Neural cell (in vitro differentiated cells): ENCODE measurements at regions not wholly inside any gene's neighbourhood (a gene's known extent, or its start where the extent isn't known, plus 50 kb on each side); places are given as distances from the start of the nearest gene placed in this dataset.

Experiments used
- H2AFZ ChIP-seq: fragments of 200-600, 300-800 bp; sonication (generic), shearing (Covaris generic); 2 replicates; pipeline ENCODE4 v1.6.0; 2014; ENCODE audit warnings: low read depth, mild to moderate bottlenecking, antibody characterized with exemption, low read length, moderate library complexity
- H3F3A ChIP-seq: fragments of 200-600 bp; shearing (Covaris generic); 2 replicates; pipeline ENCODE4 v1.6.1; 2016; ENCODE audit warnings: mild to moderate bottlenecking, moderate library complexity, mixed read lengths, antibody characterized with exemption, low read length; ENCODE audit not compliant: insufficient read depth, poor library complexity, severe bottlenecking
- H3K27ac ChIP-seq: fragments of 200-600, 300-800 bp; sonication (generic), shearing (Covaris generic); 2 replicates; pipeline ENCODE4 v1.5.1; 2014; ENCODE audit warnings: mild to moderate bottlenecking, low read length, moderate library complexity
- H3K27me3 ChIP-seq: fragments of 300-800, 200-600 bp; sonication (generic), shearing (Covaris generic); 2 replicates; pipeline ENCODE4 v1.6.0; 2014; ENCODE audit warnings: mild to moderate bottlenecking, low read depth, low read length, moderate library complexity; ENCODE audit not compliant: insufficient read depth
- H3K36me3 ChIP-seq: fragments of 300-800, 200-600 bp; sonication (generic), shearing (Covaris generic); 2 replicates; pipeline ENCODE4 v1.5.1; 2014; ENCODE audit warnings: mild to moderate bottlenecking, antibody characterized with exemption, low read length, moderate library complexity; ENCODE audit not compliant: insufficient read depth
- H3K4me2 ChIP-seq: fragments of 300-800, 200-600 bp; sonication (generic), shearing (Covaris generic); 2 replicates; pipeline ENCODE4 v1.6.0; 2014; ENCODE audit warnings: mild to moderate bottlenecking, low read length
- H3K4me3 ChIP-seq: fragments of 300-800, 200-600 bp; sonication (generic), shearing (Covaris generic); 2 replicates; pipeline ENCODE4 v1.5.1; 2014; ENCODE audit warnings: mild to moderate bottlenecking, low read length, moderate library complexity
- H3K79me2 ChIP-seq: fragments of 200-600 bp; shearing (Covaris generic); replicated peaks from 2 replicates; pipeline ENCODE4 v1.6.0; 2014; ENCODE audit warnings: mild to moderate bottlenecking, low read length, moderate library complexity; ENCODE audit not compliant: insufficient read depth
- H3K9ac ChIP-seq: fragments of 300-800, 200-600 bp; sonication (generic), shearing (Covaris generic); 2 replicates; pipeline ENCODE4 v1.6.1; 2016; ENCODE audit warnings: mild to moderate bottlenecking, low read length, mixed read lengths
- H3K9me2 ChIP-seq: fragments of 200-600 bp; shearing (Covaris generic); 2 replicates; pipeline ENCODE4 v1.6.1; 2016; ENCODE audit warnings: mild to moderate bottlenecking, low read length, mixed read lengths; ENCODE audit not compliant: insufficient read depth
- H3K9me3 ChIP-seq: fragments of 200-600, 300-800 bp; sonication (generic), shearing (Covaris generic); 2 replicates; pipeline ENCODE4 v1.6.1; 2016; ENCODE audit warnings: mild to moderate bottlenecking, mixed run types, low read length, moderate library complexity, mixed read lengths
- H4K20me1 ChIP-seq: fragments of 200-600 bp; shearing (Covaris generic); 2 replicates; pipeline ENCODE4 v1.6.1; 2016; ENCODE audit warnings: mild to moderate bottlenecking, mixed run types; ENCODE audit not compliant: insufficient read depth
- EP300 ChIP-seq: fragments of 450-650 bp; conservative IDR thresholded peaks from 2 replicates; pipeline ENCODE4 v1.6.1; 2014; ENCODE audit warnings: antibody characterized with exemption, mild to moderate bottlenecking, moderate library complexity; ENCODE audit not compliant: poor library complexity, severe bottlenecking
- EZH2 ChIP-seq: fragments of 200-600, 300-800 bp; shearing (Covaris generic), sonication (generic); IDR thresholded peaks from 2 replicates; pipeline ENCODE4 v1.6.1; 2014; ENCODE audit warnings: antibody characterized with exemption, low read length, borderline replicate concordance, mild to moderate bottlenecking; ENCODE audit not compliant: insufficient read depth, poor library complexity, severe bottlenecking
- MXI1 ChIP-seq: fragments of 450-650 bp; conservative IDR thresholded peaks from 2 replicates; pipeline ENCODE4 v1.6.1; 2014; ENCODE audit warnings: antibody characterized with exemption, mild to moderate bottlenecking; ENCODE audit not compliant: poor library complexity, severe bottlenecking
- POLR2AphosphoS5 ChIP-seq: IDR thresholded peaks from 2 replicates; pipeline ENCODE4 v1.6.1; 2012
- RAD21 ChIP-seq: fragments of 450-650 bp; conservative IDR thresholded peaks from 2 replicates; pipeline ENCODE4 v1.6.1; 2014; ENCODE audit warnings: antibody characterized with exemption, mild to moderate bottlenecking, moderate library complexity
- SMC3 ChIP-seq: fragments of 450-650 bp; conservative IDR thresholded peaks from 2 replicates; pipeline ENCODE4 v1.6.1; 2014; ENCODE audit warnings: antibody characterized with exemption, mild to moderate bottlenecking, moderate library complexity; ENCODE audit not compliant: poor library complexity
- TAF1 ChIP-seq: IDR thresholded peaks from 2 replicates; pipeline ENCODE4 v1.6.1; 2012; ENCODE audit warnings: low read depth
- TF ChIP-seq, protein P1 (sequence below): fragments of 450-650 bp; IDR thresholded peaks from 2 replicates; pipeline ENCODE4 v1.5.1; 2014; ENCODE audit warnings: antibody characterized with exemption, mild to moderate bottlenecking, moderate library complexity; ENCODE audit not compliant: poor library complexity, severe bottlenecking
- TF ChIP-seq, protein P2 (sequence below): IDR thresholded peaks from 2 replicates; pipeline ENCODE4 v1.6.1; 2012; ENCODE audit warnings: borderline replicate concordance

DNA sequence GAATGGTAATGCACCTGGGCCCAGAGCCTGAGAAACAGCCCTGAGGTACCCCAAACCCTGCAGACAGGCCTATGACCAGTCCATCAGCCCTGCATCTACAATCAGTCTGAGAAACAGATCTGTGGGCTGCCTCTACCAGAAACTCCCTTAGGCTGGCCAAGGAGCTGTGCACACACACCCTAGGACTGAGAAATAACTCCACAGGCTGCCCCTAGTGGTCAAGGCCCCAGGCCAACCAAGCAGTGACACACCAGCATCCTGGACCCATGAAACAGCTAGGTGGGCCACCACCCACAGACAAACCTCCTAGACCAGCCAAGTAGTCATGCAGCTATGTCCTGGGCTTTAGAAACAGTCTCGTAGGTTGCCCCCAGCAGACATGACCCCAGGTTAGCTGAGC lies 253.6 kb upstream of the VLDLR start:
- Histone ChIP-seq H3K4me2 (no peak overlapping the region), H3K4me3 (no peak overlapping the region), H2AFZ (no peak overlapping the region), H3K27ac (no peak overlapping the region), H4K20me1 (no peaks in the 10 kb centered on the region), H3K9me3 (no peaks in the 10 kb centered on the region), H3F3A (no peaks in the 10 kb centered on the region), H3K27me3 (no peaks in the 10 kb centered on the region), H3K9me2 (no peaks in the 10 kb centered on the region), H3K79me2 (no peaks in the 10 kb centered on the region), H3K9ac (no peak overlapping the region), H3K36me3 (no peaks in the 10 kb centered on the region)
- TF ChIP-seq POLR2AphosphoS5 (no peak), EZH2 (no peak), MXI1 (no peak), SMC3 (no peak), EP300 (no peak), TAF1 (no peak), RAD21 (no peak)

DNA sequence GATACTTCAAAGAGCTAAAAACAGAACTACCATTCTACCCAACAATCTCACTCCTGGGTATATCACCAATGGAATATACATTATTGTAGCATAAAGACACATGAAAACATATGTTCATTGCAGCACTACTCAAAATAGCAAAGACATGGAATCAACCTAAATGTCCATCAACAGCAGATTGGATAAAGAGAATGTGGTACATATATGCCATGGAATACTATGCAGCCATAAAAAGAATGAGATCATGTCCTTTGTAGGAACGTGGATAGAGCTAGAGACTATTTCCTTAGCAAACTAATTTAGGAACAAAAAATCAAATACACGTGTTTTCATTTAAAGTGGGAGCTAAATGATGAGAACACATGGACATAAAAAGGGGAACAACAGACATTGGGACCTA lies 247.9 kb upstream of the VLDLR start:
- Histone ChIP-seq H3K79me2 (no peaks in the 10 kb centered on the region), H3K9ac (no peak overlapping the region)

More for the DNA sequence above, 247.9 kb upstream of the VLDLR start:
- Histone ChIP-seq H3K4me2 (no peak overlapping the region), H3K36me3 (no peaks in the 10 kb centered on the region), H3K9me3 (no peaks in the 10 kb centered on the region), H3K27me3 (no peaks in the 10 kb centered on the region), H3K9me2 (no peaks in the 10 kb centered on the region), H3F3A (no peaks in the 10 kb centered on the region), H4K20me1 (no peaks in the 10 kb centered on the region), H3K4me3 (no peak overlapping the region), H2AFZ (no peak overlapping the region), H3K27ac (no peak overlapping the region)
- TF ChIP-seq RAD21 (no peak), SMC3 (no peak), MXI1 (no peak), EZH2 (no peak), TAF1 (no peak), EP300 (no peak), POLR2AphosphoS5 (no peak)
- TF ChIP-seq, protein P1, sequence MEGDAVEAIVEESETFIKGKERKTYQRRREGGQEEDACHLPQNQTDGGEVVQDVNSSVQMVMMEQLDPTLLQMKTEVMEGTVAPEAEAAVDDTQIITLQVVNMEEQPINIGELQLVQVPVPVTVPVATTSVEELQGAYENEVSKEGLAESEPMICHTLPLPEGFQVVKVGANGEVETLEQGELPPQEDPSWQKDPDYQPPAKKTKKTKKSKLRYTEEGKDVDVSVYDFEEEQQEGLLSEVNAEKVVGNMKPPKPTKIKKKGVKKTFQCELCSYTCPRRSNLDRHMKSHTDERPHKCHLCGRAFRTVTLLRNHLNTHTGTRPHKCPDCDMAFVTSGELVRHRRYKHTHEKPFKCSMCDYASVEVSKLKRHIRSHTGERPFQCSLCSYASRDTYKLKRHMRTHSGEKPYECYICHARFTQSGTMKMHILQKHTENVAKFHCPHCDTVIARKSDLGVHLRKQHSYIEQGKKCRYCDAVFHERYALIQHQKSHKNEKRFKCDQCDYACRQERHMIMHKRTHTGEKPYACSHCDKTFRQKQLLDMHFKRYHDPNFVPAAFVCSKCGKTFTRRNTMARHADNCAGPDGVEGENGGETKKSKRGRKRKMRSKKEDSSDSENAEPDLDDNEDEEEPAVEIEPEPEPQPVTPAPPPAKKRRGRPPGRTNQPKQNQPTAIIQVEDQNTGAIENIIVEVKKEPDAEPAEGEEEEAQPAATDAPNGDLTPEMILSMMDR = no peak
- TF ChIP-seq, protein P2, sequence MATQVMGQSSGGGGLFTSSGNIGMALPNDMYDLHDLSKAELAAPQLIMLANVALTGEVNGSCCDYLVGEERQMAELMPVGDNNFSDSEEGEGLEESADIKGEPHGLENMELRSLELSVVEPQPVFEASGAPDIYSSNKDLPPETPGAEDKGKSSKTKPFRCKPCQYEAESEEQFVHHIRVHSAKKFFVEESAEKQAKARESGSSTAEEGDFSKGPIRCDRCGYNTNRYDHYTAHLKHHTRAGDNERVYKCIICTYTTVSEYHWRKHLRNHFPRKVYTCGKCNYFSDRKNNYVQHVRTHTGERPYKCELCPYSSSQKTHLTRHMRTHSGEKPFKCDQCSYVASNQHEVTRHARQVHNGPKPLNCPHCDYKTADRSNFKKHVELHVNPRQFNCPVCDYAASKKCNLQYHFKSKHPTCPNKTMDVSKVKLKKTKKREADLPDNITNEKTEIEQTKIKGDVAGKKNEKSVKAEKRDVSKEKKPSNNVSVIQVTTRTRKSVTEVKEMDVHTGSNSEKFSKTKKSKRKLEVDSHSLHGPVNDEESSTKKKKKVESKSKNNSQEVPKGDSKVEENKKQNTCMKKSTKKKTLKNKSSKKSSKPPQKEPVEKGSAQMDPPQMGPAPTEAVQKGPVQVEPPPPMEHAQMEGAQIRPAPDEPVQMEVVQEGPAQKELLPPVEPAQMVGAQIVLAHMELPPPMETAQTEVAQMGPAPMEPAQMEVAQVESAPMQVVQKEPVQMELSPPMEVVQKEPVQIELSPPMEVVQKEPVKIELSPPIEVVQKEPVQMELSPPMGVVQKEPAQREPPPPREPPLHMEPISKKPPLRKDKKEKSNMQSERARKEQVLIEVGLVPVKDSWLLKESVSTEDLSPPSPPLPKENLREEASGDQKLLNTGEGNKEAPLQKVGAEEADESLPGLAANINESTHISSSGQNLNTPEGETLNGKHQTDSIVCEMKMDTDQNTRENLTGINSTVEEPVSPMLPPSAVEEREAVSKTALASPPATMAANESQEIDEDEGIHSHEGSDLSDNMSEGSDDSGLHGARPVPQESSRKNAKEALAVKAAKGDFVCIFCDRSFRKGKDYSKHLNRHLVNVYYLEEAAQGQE = no peak
